ENCODE measurements at regions not wholly inside any gene's neighbourhood (a gene's known extent, or its start where the extent isn't known, plus 50 kb on each side); places are given as distances from the start of the nearest gene placed in this dataset.

DNA sequence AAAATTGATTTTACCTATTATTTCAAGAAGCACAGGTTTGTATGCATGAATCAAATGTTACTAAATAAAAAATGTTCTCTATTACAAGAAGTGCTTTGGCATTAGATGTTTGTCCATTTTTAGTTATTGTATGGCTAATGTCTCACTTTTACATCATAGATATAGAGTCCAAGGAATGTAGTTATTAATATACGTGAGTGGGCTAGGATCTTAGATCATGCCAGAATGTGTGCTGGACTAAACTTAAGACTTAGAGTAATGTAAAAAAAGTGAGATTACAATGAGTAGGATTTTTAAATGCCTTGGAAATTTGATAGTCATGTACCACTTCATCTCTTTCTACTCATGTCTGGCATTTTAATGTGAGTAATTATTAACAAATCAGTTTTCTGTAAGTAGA lies 196.6 kb downstream of the ARL4A start:
- TF ChIP-seq POLR2AphosphoS5 (IDR thresholded peaks at IDR 0.05; ENCODE audit: low read depth, low read length) (no peak), TAF1 (IDR thresholded peaks at IDR 0.05; ENCODE audit: borderline replicate concordance, low read depth, low read length) (no peak), POLR2A (IDR thresholded peaks at IDR 0.05; ENCODE audit: low read depth, low read length) (no peak)

All from GM12892 (cell line).